ENCODE measurements at regions not wholly inside any gene's neighbourhood (a gene's known extent, or its start where the extent isn't known, plus 50 kb on each side); places are given as distances from the start of the nearest gene placed in this dataset.

DNA sequence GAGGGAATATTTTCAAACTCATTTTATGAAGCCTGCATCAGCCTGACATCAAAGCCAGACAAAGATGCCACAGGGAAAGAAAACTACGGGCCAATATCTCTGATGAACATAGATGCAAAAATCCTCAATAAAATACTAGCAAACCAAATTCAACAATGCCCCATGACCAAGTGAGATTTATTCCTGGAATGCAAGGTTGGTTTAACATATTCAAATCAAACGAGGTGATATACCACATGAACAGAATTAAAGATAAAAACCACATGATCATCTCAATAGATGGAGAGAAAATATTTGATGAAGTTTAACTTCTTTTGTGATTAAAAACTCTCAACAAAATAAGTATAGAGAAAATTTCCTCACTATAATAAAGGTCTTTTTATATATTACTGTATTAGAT, 792.0 kb upstream of the ZNF608 start:
- Histone ChIP-seq H3K4me2 (ENCODE audit: low read length) (no peak overlapping the region), H3K9me3 (ENCODE audit: insufficient read depth, low read depth, low read length) (peaks cover 1% of the 10 kb centered on the region), H3K23ac (ENCODE audit: low read length) (no peak overlapping the region), H3K27ac (ENCODE audit: low read depth, low read length) (no peak overlapping the region), H2AK5ac (ENCODE audit: low read length) (no peak overlapping the region), H3K9ac (ENCODE audit: low read length) (no peak overlapping the region), H2BK5ac (ENCODE audit: low read depth, low read length, poor library complexity) (no peak overlapping the region), H3K4me3 (ENCODE audit: low read depth, low read length) (no peak overlapping the region), H3K27me3 (ENCODE audit: insufficient read depth, low read length) (no peaks in the 10 kb centered on the region), H3K14ac (ENCODE audit: low read length) (no peak overlapping the region), H4K12ac (ENCODE audit: low read depth, low read length) (no peak overlapping the region), H3K79me2 (ENCODE audit: control insufficient read depth, insufficient read depth, low read length, poor library complexity) (no peaks in the 10 kb centered on the region), H2BK120ac (ENCODE audit: insufficient read depth, low read length, poor library complexity) (no peak overlapping the region), H4K8ac (ENCODE audit: low read depth, low read length) (no peak overlapping the region), H3K79me1 (ENCODE audit: low read length) (no peaks in the 10 kb centered on the region), H3K36me3 (ENCODE audit: control insufficient read depth in 1 of 2, insufficient read depth in 2 of 2, low read length in 2 of 2) (no peaks in the 10 kb centered on the region), H3K18ac (ENCODE audit: low read length) (no peak overlapping the region), H3K4ac (ENCODE audit: low read depth, low read length) (no peak overlapping the region), H4K91ac (ENCODE audit: low read depth, low read length) (no peak overlapping the region), H2BK12ac (ENCODE audit: low read length) (no peak overlapping the region), H2AFZ (ENCODE audit: insufficient read depth, low read length, poor library complexity) (no peak overlapping the region), H3K4me1 (ENCODE audit: control insufficient read depth in 1 of 2, insufficient read depth in 2 of 2, low read length in 2 of 2) (no peaks in the 10 kb centered on the region)
- no peak for DNase-seq
- WGBS (ENCODE audit: extremely low coverage, insufficient coverage, insufficient read length): no CpG with 5 or more reads among the region's 2 CpGs

DNA sequence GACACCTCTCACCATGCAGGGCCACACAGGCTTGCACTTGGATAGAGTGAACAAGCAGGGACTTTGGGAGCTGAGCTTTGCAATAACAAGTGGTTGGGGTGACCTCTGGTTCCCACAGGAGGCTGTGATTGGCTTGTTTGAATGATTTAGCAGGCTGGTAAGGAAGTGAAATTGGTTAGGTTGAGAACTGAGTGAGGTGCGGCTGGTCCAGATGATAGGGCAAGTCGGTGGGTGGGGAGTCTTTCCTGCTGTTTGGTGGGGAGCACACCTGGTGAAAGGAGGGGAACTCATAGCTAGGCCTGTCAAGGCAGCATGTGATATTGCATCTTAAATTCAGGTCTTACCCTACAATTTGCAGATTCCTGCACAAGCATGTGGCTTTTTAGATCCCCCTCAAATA, 794.6 kb upstream of the ZNF608 start:
- no peak overlapping the region for H4K12ac ChIP-seq (ENCODE audit: low read depth, low read length)
- no peak overlapping the region for H3K27ac ChIP-seq (ENCODE audit: low read depth, low read length)
- no peak overlapping the region for H3K23ac ChIP-seq (ENCODE audit: low read length)
- H3K14ac ChIP-seq (ENCODE audit: low read length): no peak overlapping the region
- H3K9me3 ChIP-seq (ENCODE audit: insufficient read depth, low read depth, low read length): no peaks in the 10 kb centered on the region
- H3K79me1 ChIP-seq (ENCODE audit: low read length): no peaks in the 10 kb centered on the region
- H3K4ac ChIP-seq (ENCODE audit: low read depth, low read length): no peak overlapping the region
- H3K4me1 ChIP-seq (ENCODE audit: control insufficient read depth in 1 of 2, insufficient read depth in 2 of 2, low read length in 2 of 2): no peaks in the 10 kb centered on the region
- H3K9ac ChIP-seq (ENCODE audit: low read length): no peak overlapping the region
- no peak overlapping the region for H2AFZ ChIP-seq (ENCODE audit: insufficient read depth, low read length, poor library complexity)
- no peak overlapping the region for H2BK120ac ChIP-seq (ENCODE audit: insufficient read depth, low read length, poor library complexity)
- DNase-seq: no peak
- H3K79me2 ChIP-seq (ENCODE audit: control insufficient read depth, insufficient read depth, low read length, poor library complexity): no peaks in the 10 kb centered on the region
- H3K27me3 ChIP-seq (ENCODE audit: insufficient read depth, low read length): no peaks in the 10 kb centered on the region
- H4K91ac ChIP-seq (ENCODE audit: low read depth, low read length): no peak overlapping the region
- no peak overlapping the region for H3K4me2 ChIP-seq (ENCODE audit: low read length)
- H4K8ac ChIP-seq (ENCODE audit: low read depth, low read length): no peak overlapping the region
- H3K4me3 ChIP-seq (ENCODE audit: low read depth, low read length): no peak overlapping the region
- no peak overlapping the region for H2BK5ac ChIP-seq (ENCODE audit: low read depth, low read length, poor library complexity)
- no peak overlapping the region for H3K18ac ChIP-seq (ENCODE audit: low read length)
- no peak overlapping the region for H2BK12ac ChIP-seq (ENCODE audit: low read length)
- no peak overlapping the region for H2AK5ac ChIP-seq (ENCODE audit: low read length)
- no peaks in the 10 kb centered on the region for H3K36me3 ChIP-seq (ENCODE audit: control insufficient read depth in 1 of 2, insufficient read depth in 2 of 2, low read length in 2 of 2)
- no CpG with 5 or more reads among the region's 2 CpGs for WGBS (ENCODE audit: extremely low coverage, insufficient coverage, insufficient read length)

DNA sequence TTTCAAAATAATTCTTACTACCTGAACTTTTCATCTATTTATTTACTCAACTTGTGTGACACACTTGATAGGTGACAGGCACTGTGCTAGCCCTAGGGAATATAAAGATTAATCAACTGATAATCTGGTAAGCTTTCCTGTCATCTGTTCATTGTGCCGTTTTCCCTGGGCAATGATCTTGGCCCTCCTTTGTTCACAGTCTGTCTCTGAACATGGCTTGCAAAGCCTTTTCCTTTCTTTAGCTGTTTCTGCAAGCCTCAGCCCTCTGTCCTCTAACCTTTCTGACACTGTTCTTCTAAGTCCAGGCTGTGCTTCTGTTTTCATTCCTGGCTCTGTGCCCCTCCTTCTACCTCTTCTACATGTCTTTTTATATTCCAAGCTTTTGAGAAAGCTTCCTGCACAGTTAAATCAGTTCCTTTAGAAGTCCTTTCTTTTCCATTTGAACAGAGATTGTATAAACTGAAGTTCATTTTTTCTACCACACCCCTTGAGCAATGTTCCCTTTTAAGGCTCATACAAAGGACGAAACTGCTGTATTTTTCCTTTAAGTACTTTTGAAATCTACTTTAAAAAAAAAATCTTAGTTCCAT, 803.0 kb upstream of the ZNF608 start:
- no peaks in the 10 kb centered on the region for H3K79me2 ChIP-seq (ENCODE audit: control insufficient read depth, insufficient read depth, low read length, poor library complexity)
- H3K9me3 ChIP-seq (ENCODE audit: insufficient read depth, low read depth, low read length): no peaks in the 10 kb centered on the region
- WGBS (ENCODE audit: extremely low coverage, insufficient coverage, insufficient read length): no CpG with 5 or more reads among the region's 2 CpGs
- H2BK120ac ChIP-seq (ENCODE audit: insufficient read depth, low read length, poor library complexity): no peak overlapping the region
- no peaks in the 10 kb centered on the region for H3K79me1 ChIP-seq (ENCODE audit: low read length)
- no peak overlapping the region for H3K27ac ChIP-seq (ENCODE audit: low read depth, low read length)
- no peak overlapping the region for H4K12ac ChIP-seq (ENCODE audit: low read depth, low read length)
- H3K4me1 ChIP-seq (ENCODE audit: control insufficient read depth in 1 of 2, insufficient read depth in 2 of 2, low read length in 2 of 2): peaks cover 0 to 2% of the 10 kb centered on the region in 2 experiments
- no peak overlapping the region for H3K4ac ChIP-seq (ENCODE audit: low read depth, low read length)
- no peak overlapping the region for H3K18ac ChIP-seq (ENCODE audit: low read length)
- H3K27me3 ChIP-seq (ENCODE audit: insufficient read depth, low read length): no peaks in the 10 kb centered on the region
- H3K23ac ChIP-seq (ENCODE audit: low read length): no peak overlapping the region
- no peak overlapping the region for H3K9ac ChIP-seq (ENCODE audit: low read length)
- H4K8ac ChIP-seq (ENCODE audit: low read depth, low read length): no peak overlapping the region
- H3K36me3 ChIP-seq (ENCODE audit: control insufficient read depth in 1 of 2, insufficient read depth in 2 of 2, low read length in 2 of 2): no peaks in the 10 kb centered on the region
- H3K4me3 ChIP-seq (ENCODE audit: low read depth, low read length): no peak overlapping the region
- DNase-seq: no peak
- no peak overlapping the region for H3K14ac ChIP-seq (ENCODE audit: low read length)
- no peak overlapping the region for H2AFZ ChIP-seq (ENCODE audit: insufficient read depth, low read length, poor library complexity)
- H2BK12ac ChIP-seq (ENCODE audit: low read length): no peak overlapping the region
- H2AK5ac ChIP-seq (ENCODE audit: low read length): no peak overlapping the region
- no peak overlapping the region for H2BK5ac ChIP-seq (ENCODE audit: low read depth, low read length, poor library complexity)
- H3K4me2 ChIP-seq (ENCODE audit: low read length): no peak overlapping the region
- no peak overlapping the region for H4K91ac ChIP-seq (ENCODE audit: low read depth, low read length)

DNA sequence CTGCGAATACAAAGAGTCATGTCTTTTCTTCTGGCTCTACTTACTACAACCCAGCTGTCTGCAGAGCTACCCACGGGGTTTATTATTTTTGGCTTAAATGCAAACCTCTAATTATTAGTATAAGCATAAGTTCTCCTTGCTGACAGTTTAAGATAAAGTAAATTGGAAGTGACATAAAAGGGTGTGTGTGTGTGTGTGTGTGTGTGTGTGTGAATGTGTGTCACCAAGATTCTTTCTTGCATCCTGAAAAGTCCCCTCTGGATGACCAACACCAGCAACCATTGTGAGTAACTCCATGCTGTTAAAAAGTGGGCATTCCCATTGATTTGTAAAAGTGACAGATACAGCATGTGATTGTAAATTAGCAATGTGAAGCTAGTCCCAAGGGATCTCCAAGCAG, 803.8 kb upstream of the ZNF608 start:
- Histone ChIP-seq H3K9me3 (ENCODE audit: insufficient read depth, low read depth, low read length) (no peaks in the 10 kb centered on the region), H2AFZ (ENCODE audit: insufficient read depth, low read length, poor library complexity) (no peak overlapping the region), H2AK5ac (ENCODE audit: low read length) (peak overlapping the region; percentile 21), H3K23ac (ENCODE audit: low read length) (no peak overlapping the region), H3K4me3 (ENCODE audit: low read depth, low read length) (no peak overlapping the region), H4K12ac (ENCODE audit: low read depth, low read length) (no peak overlapping the region), H2BK12ac (ENCODE audit: low read length) (no peak overlapping the region), H4K8ac (ENCODE audit: low read depth, low read length) (no peak overlapping the region), H4K91ac (ENCODE audit: low read depth, low read length) (no peak overlapping the region), H2BK5ac (ENCODE audit: low read depth, low read length, poor library complexity) (no peak overlapping the region), H3K9ac (ENCODE audit: low read length) (no peak overlapping the region), H3K4me2 (ENCODE audit: low read length) (no peak overlapping the region), H3K36me3 (ENCODE audit: control insufficient read depth in 1 of 2, insufficient read depth in 2 of 2, low read length in 2 of 2) (no peaks in the 10 kb centered on the region), H3K14ac (ENCODE audit: low read length) (no peak overlapping the region), H3K79me1 (ENCODE audit: low read length) (no peaks in the 10 kb centered on the region), H3K18ac (ENCODE audit: low read length) (no peak overlapping the region), H3K4me1 (ENCODE audit: control insufficient read depth in 1 of 2, insufficient read depth in 2 of 2, low read length in 2 of 2) (peaks cover 0 to 2% of the 10 kb centered on the region in 2 experiments), H3K4ac (ENCODE audit: low read depth, low read length) (no peak overlapping the region), H2BK120ac (ENCODE audit: insufficient read depth, low read length, poor library complexity) (no peak overlapping the region), H3K27me3 (ENCODE audit: insufficient read depth, low read length) (no peaks in the 10 kb centered on the region), H3K79me2 (ENCODE audit: control insufficient read depth, insufficient read depth, low read length, poor library complexity) (no peaks in the 10 kb centered on the region), H3K27ac (ENCODE audit: low read depth, low read length) (no peak overlapping the region)
- WGBS (ENCODE audit: extremely low coverage, insufficient coverage, insufficient read length): no CpG with 5 or more reads among the region's 2 CpGs
- DNase-seq: no peak
